Activated CD4-positive, alpha-beta T cell treated with anti-CD3 and anti-CD28 coated beads, Interleukin-2, amount 10 ng/mL, durations not matched to agents 7 days and 5 days (primary cell): ENCODE measurements at regions not wholly inside any gene's neighbourhood (a gene's known extent, or its start where the extent isn't known, plus 50 kb on each side); places are given as distances from the start of the nearest gene placed in this dataset.

Experiments used
- CTCF ChIA-PET: fragments of 350-600 bp; sonication (Branson Sonifier 250); formaldehyde crosslinking; loops from one replicate; lab custom pipeline; 2021; ENCODE audit warnings: antibody characterized with exemption; lab: Charles Lee
- POLR2A ChIA-PET: fragments of 350-600 bp; sonication (Branson Sonifier 250); formaldehyde crosslinking; loops from one replicate; lab custom pipeline; 2021; ENCODE audit warnings: antibody characterized with exemption; lab: Charles Lee
- DNase-seq: peaks from one replicate; pipeline ENCODE4 v3.0.0-alpha.2; 2020
- H3K27ac Mint-ChIP-seq: one replicate; pipeline ENCODE4 v1.8.0; 2021; ENCODE audit warnings: mild to moderate bottlenecking, moderate library complexity, mixed read lengths
- H3K27me3 Mint-ChIP-seq: one replicate; pipeline ENCODE4 v1.8.0; 2021; ENCODE audit warnings: mixed read lengths
- H3K36me3 Mint-ChIP-seq: one replicate; pipeline ENCODE4 v1.8.0; 2021; ENCODE audit warnings: low read depth, mixed read lengths
- H3K4me1 Mint-ChIP-seq: one replicate; pipeline ENCODE4 v1.8.0; 2021; ENCODE audit warnings: mixed read lengths
- H3K4me3 Mint-ChIP-seq: one replicate; pipeline ENCODE4 v1.8.0; 2021; ENCODE audit warnings: mild to moderate bottlenecking, moderate library complexity, mixed read lengths
- H3K9me3 Mint-ChIP-seq: one replicate; pipeline ENCODE4 v1.8.0; 2021; ENCODE audit warnings: mixed read lengths

DNA sequence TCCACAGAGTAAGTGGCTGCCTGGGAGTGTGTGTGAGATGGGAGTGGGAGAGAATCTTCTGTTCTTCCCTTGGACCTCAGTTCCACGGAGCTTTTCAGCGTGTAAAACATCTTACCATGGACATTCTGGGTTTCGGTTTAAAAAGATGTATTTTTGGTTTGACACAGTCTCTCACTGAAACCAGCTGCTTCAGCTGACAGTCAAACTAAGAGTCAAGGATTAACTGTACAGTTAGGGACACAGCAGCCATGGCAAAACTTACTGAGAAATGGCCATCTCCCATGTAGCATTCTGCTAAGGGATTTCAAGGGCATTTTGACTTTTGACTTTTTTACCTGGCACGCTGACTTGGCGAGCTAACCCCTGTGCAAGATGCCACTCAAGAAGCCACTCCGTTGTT, 93.8 kb upstream of the IL12B start:
- DNase-seq, result no peak
- Mint-ChIP-seq H3K9me3 (peaks cover 4% of the 10 kb centered on the region), H3K27me3 (peaks cover 22% of the 10 kb centered on the region), H3K4me1 (peaks cover 24% of the 10 kb centered on the region), H3K4me3 (no peak overlapping the region), H3K27ac (no peak overlapping the region), H3K36me3 (peaks cover 4% of the 10 kb centered on the region)
- ChIA-PET POLR2A (no interaction called here), CTCF (no interaction called here)

DNA sequence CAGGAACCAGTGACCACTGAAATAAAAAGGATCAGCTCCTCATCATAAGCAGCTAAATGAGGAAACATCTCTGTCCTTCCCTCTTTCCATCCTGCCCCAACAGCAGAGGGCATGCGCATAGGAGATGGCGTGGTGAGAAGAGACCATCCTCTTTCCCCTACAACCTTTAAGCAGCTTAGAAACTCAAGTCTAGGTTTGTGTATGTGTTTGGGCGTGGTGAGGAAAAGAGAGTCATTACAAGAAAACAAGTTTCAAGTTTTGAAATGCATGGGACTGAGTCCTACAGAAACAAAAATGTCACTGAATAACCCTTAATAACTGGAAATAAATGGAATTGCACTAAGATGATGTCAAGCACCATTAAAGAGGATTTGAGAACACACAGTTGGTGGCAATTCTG, 96.4 kb upstream of the IL12B start:
- Mint-ChIP-seq H3K4me3 (no peak overlapping the region), H3K9me3 (peaks cover 5% of the 10 kb centered on the region), H3K27ac (no peak overlapping the region), H3K27me3 (peaks cover 35% of the 10 kb centered on the region), H3K36me3 (peaks cover 2% of the 10 kb centered on the region), H3K4me1 (peaks cover 37% of the 10 kb centered on the region)
- DNase-seq, result no peak
- POLR2A ChIA-PET, result no interaction called here
- CTCF ChIA-PET, result interaction anchor here (1.1 to 1.3 kb wide), 2 partner anchors 9 to 14 kb away, joined by 3 to 4 read pairs; no protein-coding TSS in a partner anchor

DNA sequence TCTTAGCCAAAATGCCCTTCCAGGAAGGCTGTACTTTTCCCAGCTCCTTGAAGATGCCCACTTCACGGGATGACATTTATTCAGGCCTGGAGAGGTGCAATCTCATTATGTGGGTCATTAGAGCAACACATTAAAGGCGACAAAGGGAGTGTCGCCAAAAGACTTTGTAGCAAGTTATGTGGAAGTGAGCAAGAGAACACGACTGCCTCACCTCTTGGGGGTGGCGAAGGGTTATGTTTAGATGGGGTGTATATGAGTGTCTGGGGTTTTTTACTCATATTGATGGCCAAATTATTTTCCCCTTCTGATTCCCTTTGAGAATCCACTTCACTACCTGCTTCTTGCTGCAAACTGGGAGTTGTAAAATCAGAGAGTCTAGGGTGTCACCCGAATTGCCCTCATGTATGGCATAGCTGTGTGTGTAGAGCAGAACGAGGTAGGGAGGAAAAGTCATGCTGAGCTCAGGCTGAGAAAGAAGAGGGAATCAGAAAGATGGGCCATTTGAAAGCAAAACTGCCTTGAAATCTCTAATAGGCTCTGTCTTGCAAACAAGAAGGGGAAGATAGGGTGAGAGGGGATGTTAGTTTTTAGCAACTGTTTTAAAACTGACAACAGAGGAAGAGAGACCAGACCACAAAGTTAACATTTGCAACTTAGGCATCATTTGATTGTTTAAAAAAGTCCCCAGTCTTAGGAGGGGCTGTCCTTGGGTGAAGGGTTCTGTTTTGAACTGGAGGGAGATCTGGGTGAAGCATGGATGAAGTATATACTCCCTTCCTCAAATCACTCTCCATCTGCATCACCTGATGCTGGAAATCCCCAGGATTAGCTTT, 97.1 kb upstream of the IL12B start:
- ChIA-PET CTCF (interaction anchor here (1.1 to 1.3 kb wide), 2 partner anchors 8 to 15 kb away, joined by 3 to 4 read pairs; no protein-coding TSS in a partner anchor), POLR2A (no interaction called here)
- Mint-ChIP-seq H3K27me3 (peaks cover 38% of the 10 kb centered on the region), H3K9me3 (peaks cover 5% of the 10 kb centered on the region), H3K36me3 (peaks cover 2% of the 10 kb centered on the region), H3K4me1 (peaks cover 39% of the 10 kb centered on the region), H3K4me3 (no peak overlapping the region), H3K27ac (peak overlapping the region; percentile 19)
- no peak for DNase-seq

DNA sequence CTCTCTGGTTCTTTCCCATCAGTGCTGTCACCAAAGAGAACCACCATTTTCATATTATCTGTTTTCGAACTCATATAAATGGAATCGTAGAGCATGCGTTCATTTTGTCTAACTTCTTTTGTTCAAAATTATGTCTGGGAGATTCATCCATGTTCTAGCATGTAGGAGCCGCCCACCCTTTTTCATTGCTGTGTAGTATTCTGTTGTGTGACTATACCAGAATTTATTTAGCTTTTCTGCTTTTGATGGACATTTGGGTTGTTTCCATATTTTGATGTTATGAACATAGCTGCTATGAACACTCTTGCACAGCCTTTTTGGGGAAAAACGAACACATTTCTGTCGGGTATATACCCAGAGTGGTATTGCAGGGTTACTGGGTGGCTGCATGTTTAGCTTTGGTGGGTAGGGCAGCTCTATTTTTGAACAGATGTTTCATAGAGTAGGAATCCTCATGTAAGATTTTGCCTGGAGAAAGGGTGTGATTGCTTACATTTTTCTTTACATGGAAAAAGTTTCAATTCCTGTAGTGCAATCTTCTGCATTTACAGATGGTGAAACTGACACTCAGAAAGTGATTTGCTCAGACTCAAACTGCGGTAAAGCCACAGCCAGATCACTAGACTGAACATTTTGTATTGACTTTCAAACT, 100.2 kb upstream of the IL12B start:
- Mint-ChIP-seq H3K9me3 (peaks cover 5% of the 10 kb centered on the region), H3K36me3 (no peaks in the 10 kb centered on the region), H3K27me3 (peaks cover 47% of the 10 kb centered on the region), H3K27ac (no peak overlapping the region), H3K4me3 (no peak overlapping the region), H3K4me1 (peaks cover 39% of the 10 kb centered on the region)
- CTCF ChIA-PET, result interaction anchor here (1.0 to 1.7 kb wide), 2 partner anchors 10 to 26 kb away, joined by 3 read pairs; no protein-coding TSS in a partner anchor
- POLR2A ChIA-PET, result no interaction called here
- no peak for DNase-seq

DNA sequence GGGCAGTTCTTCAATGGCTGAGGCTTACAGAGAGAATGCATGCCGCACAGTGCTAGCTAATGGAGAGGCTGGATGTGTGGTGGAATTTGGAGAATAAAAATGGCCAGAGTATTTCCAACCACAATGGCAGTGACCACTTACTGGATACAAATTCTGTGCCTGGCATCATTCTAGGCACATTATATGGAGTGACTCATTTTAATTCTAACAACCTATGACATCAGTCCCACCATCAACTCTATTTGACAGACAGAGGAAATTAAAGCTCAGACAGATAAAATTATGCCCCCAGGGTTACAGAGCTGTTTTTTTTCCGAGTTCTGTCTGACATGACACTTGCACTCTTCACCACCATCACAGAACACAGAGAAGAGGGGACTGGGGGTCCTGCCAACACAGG, 105.6 kb upstream of the IL12B start:
- no peak overlapping the region for H3K4me3 Mint-ChIP-seq
- peaks cover 10% of the 10 kb centered on the region for H3K4me1 Mint-ChIP-seq
- no peaks in the 10 kb centered on the region for H3K36me3 Mint-ChIP-seq
- H3K27me3 Mint-ChIP-seq, result peaks cover 62% of the 10 kb centered on the region
- H3K27ac Mint-ChIP-seq, result no peak overlapping the region
- H3K9me3 Mint-ChIP-seq, result no peaks in the 10 kb centered on the region
- CTCF ChIA-PET, result interaction anchor here (1.0 to 1.7 kb wide), 3 partner anchors 9 to 16 kb away, joined by 3 to 4 read pairs (median 3); no protein-coding TSS in a partner anchor
- no peak for DNase-seq
- POLR2A ChIA-PET, result no interaction called here

DNA sequence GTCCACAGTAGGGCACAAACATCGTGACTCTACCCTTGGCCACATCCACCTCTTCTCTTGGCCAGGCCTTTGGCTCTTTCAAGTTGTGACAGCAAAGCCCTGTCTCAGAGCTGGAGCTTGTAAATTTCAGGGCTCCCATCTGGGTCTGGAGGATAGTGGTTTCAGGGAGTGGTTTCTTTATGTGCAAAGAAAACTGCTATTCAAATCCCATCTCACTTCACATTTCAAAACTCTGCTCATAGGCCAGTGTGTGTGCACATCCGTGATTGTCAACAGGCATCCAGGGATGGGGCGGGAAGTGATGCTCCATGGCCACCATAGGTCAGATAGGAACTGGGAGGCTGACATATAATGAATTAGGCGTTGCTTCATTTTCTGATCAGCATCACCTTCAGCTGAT, 107.8 kb upstream of the IL12B start:
- Mint-ChIP-seq H3K9me3 (no peaks in the 10 kb centered on the region), H3K27me3 (peaks cover 51% of the 10 kb centered on the region), H3K4me3 (no peak overlapping the region), H3K4me1 (no peaks in the 10 kb centered on the region), H3K27ac (no peak overlapping the region), H3K36me3 (no peaks in the 10 kb centered on the region)
- DNase-seq, result no peak
- ChIA-PET CTCF (no interaction called here), POLR2A (no interaction called here)

DNA sequence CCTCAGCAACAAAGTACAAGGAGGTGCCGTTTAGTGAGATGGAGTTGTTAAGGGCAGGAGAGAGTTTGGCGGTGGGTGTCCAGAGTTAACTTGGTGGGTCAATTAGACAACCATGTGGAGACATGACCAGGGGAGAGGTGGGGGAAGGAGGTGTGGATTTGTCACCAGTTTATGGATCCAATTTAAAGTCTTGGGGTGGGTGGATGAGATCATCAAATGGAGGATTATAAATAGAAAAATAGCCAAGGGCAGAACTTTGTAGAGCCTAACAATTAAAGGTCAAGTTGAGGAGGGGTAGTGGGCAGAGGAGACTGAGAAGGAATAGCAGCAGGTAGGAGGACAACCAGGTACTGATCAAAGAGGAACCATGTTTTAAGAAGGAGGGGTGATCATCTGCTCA, 108.7 kb upstream of the IL12B start:
- ChIA-PET POLR2A (no interaction called here), CTCF (no interaction called here)
- Mint-ChIP-seq H3K27me3 (peaks cover 46% of the 10 kb centered on the region), H3K4me3 (no peak overlapping the region), H3K4me1 (no peaks in the 10 kb centered on the region), H3K36me3 (no peaks in the 10 kb centered on the region), H3K9me3 (no peaks in the 10 kb centered on the region), H3K27ac (no peak overlapping the region)
- no peak for DNase-seq

DNA sequence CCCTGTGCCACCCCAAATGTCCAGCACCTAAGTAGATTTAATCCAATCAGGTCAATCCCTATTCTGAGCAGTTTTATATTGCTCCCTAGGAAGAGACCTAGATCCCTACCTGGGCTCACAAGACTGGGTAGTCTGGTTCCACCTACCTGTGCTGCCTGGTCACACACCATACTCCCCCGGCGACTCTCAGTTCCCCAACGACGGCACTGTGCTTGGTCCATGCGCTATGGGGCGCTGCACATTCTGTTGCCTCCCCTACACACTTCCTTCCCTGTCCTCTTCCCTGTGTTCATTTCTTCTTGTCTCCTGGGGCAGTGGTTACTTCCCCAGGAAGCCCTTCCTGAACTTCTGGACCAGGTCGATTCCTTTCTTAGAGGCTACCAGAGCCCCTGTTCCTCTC, 109.9 kb upstream of the IL12B start:
- no peak overlapping the region for H3K27ac Mint-ChIP-seq
- H3K27me3 Mint-ChIP-seq, result peaks cover 48% of the 10 kb centered on the region
- H3K9me3 Mint-ChIP-seq, result no peaks in the 10 kb centered on the region
- no peaks in the 10 kb centered on the region for H3K36me3 Mint-ChIP-seq
- no peak overlapping the region for H3K4me3 Mint-ChIP-seq
- ChIA-PET CTCF (interaction anchor here (0.6 kb wide), 1 partner anchor 268 kb away, joined by 3 read pairs; no protein-coding TSS in a partner anchor), POLR2A (no interaction called here)
- peaks cover 5% of the 10 kb centered on the region for H3K4me1 Mint-ChIP-seq
- no peak for DNase-seq

DNA sequence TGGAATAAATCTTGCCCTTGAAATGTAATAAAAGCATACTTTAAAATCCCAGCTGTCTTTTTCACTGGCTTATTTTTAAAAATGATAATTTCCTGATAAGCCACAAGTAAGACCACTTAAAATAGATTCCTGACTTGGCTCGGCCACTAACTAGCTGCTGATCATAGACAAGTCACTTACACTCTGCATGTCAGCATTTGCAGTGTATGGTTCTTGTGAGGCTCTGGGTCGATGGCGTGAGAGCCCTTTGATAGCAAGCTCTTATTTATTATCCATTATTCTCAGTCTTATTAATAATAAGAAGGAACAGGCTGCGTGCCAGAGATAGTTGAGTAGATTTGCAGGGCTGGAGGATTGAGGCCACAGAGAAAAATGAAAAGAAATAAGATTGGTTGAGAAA, 110.7 kb upstream of the IL12B start:
- POLR2A ChIA-PET, result no interaction called here
- Mint-ChIP-seq H3K9me3 (no peaks in the 10 kb centered on the region), H3K4me3 (no peak overlapping the region), H3K36me3 (no peaks in the 10 kb centered on the region), H3K27me3 (peaks cover 44% of the 10 kb centered on the region), H3K4me1 (peaks cover 5% of the 10 kb centered on the region), H3K27ac (no peak overlapping the region)
- no peak for DNase-seq
- CTCF ChIA-PET, result interaction anchor here (1.0 kb wide), 1 partner anchor 17 kb away, joined by 3 read pairs; no protein-coding TSS in a partner anchor

DNA sequence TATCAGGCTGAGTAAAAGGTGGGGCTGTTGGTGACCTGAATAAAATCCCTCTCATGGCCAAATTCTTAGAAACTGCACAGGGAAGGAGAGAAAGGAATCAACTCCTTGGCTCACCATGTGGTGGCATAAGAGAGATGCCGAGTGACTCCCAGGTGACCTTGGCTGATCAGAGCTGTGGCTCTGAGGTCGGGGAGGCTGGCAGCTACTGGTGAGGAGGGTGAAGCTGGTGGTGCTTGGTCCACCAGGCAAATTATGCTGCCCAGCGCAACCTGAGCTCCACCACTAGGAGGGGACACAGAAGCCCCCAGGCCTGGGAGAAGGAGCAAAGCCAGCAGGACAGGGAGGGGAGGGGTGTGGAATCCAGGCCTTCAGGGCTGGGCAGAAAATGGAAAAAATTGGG, 111.2 kb upstream of the IL12B start:
- ChIA-PET POLR2A (no interaction called here), CTCF (interaction anchor here (1.0 to 2.6 kb wide), 2 partner anchors 10 to 17 kb away, joined by 3 to 8 read pairs; no protein-coding TSS in a partner anchor)
- no peak overlapping the region for H3K27ac Mint-ChIP-seq
- H3K9me3 Mint-ChIP-seq, result no peaks in the 10 kb centered on the region
- no peak for DNase-seq
- no peaks in the 10 kb centered on the region for H3K36me3 Mint-ChIP-seq
- no peak overlapping the region for H3K4me3 Mint-ChIP-seq
- H3K4me1 Mint-ChIP-seq, result peaks cover 5% of the 10 kb centered on the region
- peaks cover 45% of the 10 kb centered on the region for H3K27me3 Mint-ChIP-seq

DNA sequence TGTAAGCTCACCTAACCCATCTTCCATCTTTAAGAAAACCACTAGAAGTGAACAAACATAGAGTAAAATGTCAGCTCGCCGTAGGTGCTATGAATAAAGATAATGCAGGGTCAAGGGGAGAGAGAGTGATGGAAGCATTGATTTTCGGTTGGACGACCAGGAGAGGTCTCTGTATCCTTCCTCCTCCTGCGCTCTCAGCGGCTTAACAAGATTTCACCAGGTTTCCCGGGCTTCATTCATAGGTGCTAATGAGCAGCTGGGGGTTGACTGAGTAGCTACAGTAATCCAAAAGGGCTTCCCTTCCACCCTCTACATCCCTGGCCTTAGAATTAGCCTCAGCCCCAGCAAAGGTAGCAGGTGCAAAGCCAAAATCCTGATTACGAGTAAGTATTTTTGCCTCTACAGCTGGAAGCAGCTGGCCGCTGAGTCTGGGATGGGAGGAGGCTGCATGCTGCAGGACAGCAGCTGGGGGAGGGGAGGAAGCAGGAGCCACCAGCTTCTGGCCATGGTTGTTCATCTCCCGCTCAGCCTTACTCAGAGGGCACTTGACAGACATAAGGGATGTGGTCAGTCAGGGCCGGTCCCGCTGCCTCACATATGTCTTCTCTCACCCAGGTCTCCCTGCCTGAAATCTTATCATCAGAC, 112.0 kb upstream of the IL12B start:
- Mint-ChIP-seq H3K36me3 (no peaks in the 10 kb centered on the region), H3K9me3 (no peaks in the 10 kb centered on the region), H3K4me3 (no peak overlapping the region), H3K4me1 (peaks cover 5% of the 10 kb centered on the region), H3K27ac (no peak overlapping the region), H3K27me3 (peaks cover 42% of the 10 kb centered on the region)
- CTCF ChIA-PET, result interaction anchor here (0.9 to 2.6 kb wide), 2 partner anchors 10 kb away, joined by 3 to 8 read pairs; no protein-coding TSS in a partner anchor
- DNase-seq, result no peak
- POLR2A ChIA-PET, result interaction anchor here (0.6 kb wide), 1 partner anchor 191 kb away, joined by 3 read pairs; no protein-coding TSS in a partner anchor

DNA sequence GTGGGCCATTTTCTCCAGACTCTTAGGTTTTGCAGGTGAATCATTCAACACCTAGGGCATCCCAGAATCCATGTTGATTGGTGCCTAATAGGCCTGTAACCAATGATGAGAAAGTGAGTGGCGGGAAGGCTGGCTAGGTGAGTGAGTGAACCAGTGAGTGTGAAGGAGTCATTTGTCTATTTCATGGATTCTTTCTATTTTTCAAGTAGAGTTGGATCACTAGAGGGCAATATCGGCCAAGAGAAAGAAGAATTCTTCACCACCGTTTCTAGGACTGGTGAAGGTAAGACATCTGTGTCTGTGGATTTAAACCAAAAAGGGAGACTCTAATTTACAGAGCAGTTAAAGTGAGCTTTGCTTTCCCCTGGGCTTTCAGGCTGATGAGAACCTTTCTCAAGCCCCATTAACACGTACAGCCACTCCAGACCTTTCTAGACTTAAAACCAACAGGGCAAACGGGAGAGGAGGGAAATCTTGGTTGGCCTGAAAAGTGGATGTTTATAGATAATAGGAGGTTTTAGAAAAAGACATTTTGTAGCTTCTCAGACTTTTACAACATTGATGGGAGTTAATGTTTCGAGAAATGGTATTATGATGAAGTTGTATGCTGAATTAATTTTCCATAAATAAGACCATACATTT, 114.3 kb upstream of the IL12B start:
- no peaks in the 10 kb centered on the region for H3K9me3 Mint-ChIP-seq
- peaks cover 5% of the 10 kb centered on the region for H3K4me1 Mint-ChIP-seq
- H3K27ac Mint-ChIP-seq, result no peak overlapping the region
- POLR2A ChIA-PET, result no interaction called here
- CTCF ChIA-PET, result interaction anchor here (1.3 to 1.7 kb wide), 2 partner anchors 10 to 12 kb away, joined by 3 to 5 read pairs; no protein-coding TSS in a partner anchor
- no peaks in the 10 kb centered on the region for H3K36me3 Mint-ChIP-seq
- DNase-seq, result peak; percentile 24
- H3K4me3 Mint-ChIP-seq, result no peak overlapping the region
- H3K27me3 Mint-ChIP-seq, result peaks cover 45% of the 10 kb centered on the region
